NCI-H748 (cell line): ENCODE measurements at regions not wholly inside any gene's neighbourhood (a gene's known extent, or its start where the extent isn't known, plus 50 kb on each side); places are given as distances from the start of the nearest gene placed in this dataset.

Experiments used
- DNase-seq: peaks from one replicate; lab custom pipeline; 2025; ENCODE audit not compliant: unreplicated experiment; lab: John Stamatoyannopoulos, UW

- DNase-seq, result no peak
Observed at GRCh38 chr11:92524542-92524941, 299.9 kb downstream of the FAT3 start.

GRCh38 chr11:92527467-92527866 lies 302.8 kb downstream of the FAT3 start:
- DNase-seq, result no peak

- DNase-seq, result no peak
Observed at GRCh38 chr11:92528001-92528400, 303.4 kb downstream of the FAT3 start.

- DNase-seq, result no peak
Observed at GRCh38 chr11:92531065-92531739, 306.6 kb downstream of the FAT3 start.

GRCh38 chr11:92533657-92534335 lies 309.2 kb downstream of the FAT3 start:
- DNase-seq, result no peak

- no peak for DNase-seq
Observed at GRCh38 chr11:92536883-92537282, 312.3 kb downstream of the FAT3 start.

- peak; percentile 20 for DNase-seq
Observed at GRCh38 chr11:92540096-92540495, 315.5 kb downstream of the FAT3 start.

- DNase-seq, result no peak
Observed at GRCh38 chr11:92545906-92546471, 321.4 kb downstream of the FAT3 start.

GRCh38 chr11:92546603-92547002 lies 322.0 kb downstream of the FAT3 start:
- no peak for DNase-seq

- DNase-seq, result peak; percentile 70
Observed at GRCh38 chr11:92550411-92550810, 325.8 kb downstream of the FAT3 start.

GRCh38 chr11:92550871-92551270 lies 326.3 kb downstream of the FAT3 start:
- DNase-seq, result no peak

- no peak for DNase-seq
Observed at GRCh38 chr11:92552942-92553341, 328.3 kb downstream of the FAT3 start.

GRCh38 chr11:92554688-92555087 lies 330.1 kb downstream of the FAT3 start:
- no peak for DNase-seq

GRCh38 chr11:92556431-92556830 lies 331.8 kb downstream of the FAT3 start:
- no peak for DNase-seq

- DNase-seq, result no peak
Observed at GRCh38 chr11:92557879-92558278, 333.3 kb downstream of the FAT3 start.

- DNase-seq, result peak; percentile 79
Observed at GRCh38 chr11:92558323-92558722, 333.7 kb downstream of the FAT3 start.

GRCh38 chr11:92569726-92570125 lies 345.1 kb downstream of the FAT3 start:
- DNase-seq, result peak; percentile 85

- peak; percentile 13 for DNase-seq
Observed at GRCh38 chr11:92572559-92572958, 347.9 kb downstream of the FAT3 start.

GRCh38 chr11:92576315-92576714 lies 351.7 kb downstream of the FAT3 start:
- DNase-seq, result no peak

GRCh38 chr11:92580908-92581307 lies 356.3 kb downstream of the FAT3 start:
- no peak for DNase-seq

GRCh38 chr11:92588393-92588792 lies 363.8 kb downstream of the FAT3 start:
- no peak for DNase-seq

GRCh38 chr11:92589512-92589911 lies 364.9 kb downstream of the FAT3 start:
- DNase-seq, result peak; percentile 41
